Chondrocyte (in vitro differentiated cells): ENCODE measurements at regions not wholly inside any gene's neighbourhood (a gene's known extent, or its start where the extent isn't known, plus 50 kb on each side); places are given as distances from the start of the nearest gene placed in this dataset.
"Not testable (repeated sequence)": the region's sequence is repeated elsewhere in the genome, so short reads cannot be mapped to it uniquely, and the experiment has no call there.

ENCODE experiments used
- DNase-seq: peaks from one replicate; pipeline ENCODE4 v3.0.0; 2021; ENCODE audit warnings: mixed read lengths, low spot score
- H3K27ac Mint-ChIP-seq: one replicate; pipeline ENCODE4 v1.8.0; 2021; ENCODE audit warnings: mild to moderate bottlenecking, moderate library complexity, mixed read lengths; ENCODE audit not compliant: unreplicated experiment
- H3K27me3 Mint-ChIP-seq: 2 replicates; pipeline ENCODE4 v1.8.0; 2021; ENCODE audit warnings: low read depth, mixed read lengths
- H3K36me3 Mint-ChIP-seq: 2 replicates; pipeline ENCODE4 v1.8.0; 2021; ENCODE audit warnings: low read depth, mixed read lengths
- H3K4me1 Mint-ChIP-seq: 2 replicates; pipeline ENCODE4 v1.8.0; 2021; ENCODE audit warnings: low read depth, mild to moderate bottlenecking, mixed read lengths
- H3K4me3 Mint-ChIP-seq: one replicate; pipeline ENCODE4 v1.8.0; 2021; ENCODE audit warnings: mild to moderate bottlenecking, moderate library complexity, mixed read lengths; ENCODE audit not compliant: unreplicated experiment
- H3K9me3 Mint-ChIP-seq: 2 replicates; pipeline ENCODE4 v1.8.0; 2021; ENCODE audit warnings: low read depth, mixed read lengths
- CTCF ChIP-seq: fragments of 200-600 bp; sonication (generic); IDR thresholded peaks from 2 replicates; pipeline ENCODE4 v1.5.0; 2021; ENCODE audit warnings: antibody characterized with exemption, mild to moderate bottlenecking, moderate library complexity

- DNase-seq: no peak
- H3K9me3 Mint-ChIP-seq: peaks cover 7% of the 10 kb centered on the region
- peaks cover 4% of the 10 kb centered on the region for H3K4me1 Mint-ChIP-seq
- H3K27me3 Mint-ChIP-seq: no peaks in the 10 kb centered on the region
- no peak overlapping the region for H3K27ac Mint-ChIP-seq
- no peak for TF ChIP-seq CTCF
- no peak overlapping the region for H3K4me3 Mint-ChIP-seq
- H3K36me3 Mint-ChIP-seq: no peaks in the 10 kb centered on the region
Observed at GRCh38 chr10:33596422-33596821, 262.0 kb upstream of the NRP1 start.

GRCh38 chr10:33594475-33594874 is 260.0 kb upstream of the NRP1 start:
- H3K9me3 Mint-ChIP-seq: peaks cover 5% of the 10 kb centered on the region

GRCh38 chr10:33588974-33589600 is 254.6 kb upstream of the NRP1 start:
- H3K36me3 Mint-ChIP-seq: peaks cover 5% of the 10 kb centered on the region
- H3K9me3 Mint-ChIP-seq: peaks cover 9% of the 10 kb centered on the region
- H3K27ac Mint-ChIP-seq: no peak overlapping the region
- H3K4me1 Mint-ChIP-seq: no peaks in the 10 kb centered on the region
- DNase-seq: no peak
- TF ChIP-seq CTCF: no peak
- H3K4me3 Mint-ChIP-seq: no peak overlapping the region
- H3K27me3 Mint-ChIP-seq: no peaks in the 10 kb centered on the region

More at GRCh38 chr10:33594475-33594874, 260.0 kb upstream of the NRP1 start:
- Mint-ChIP-seq H3K4me3 (no peak overlapping the region), H3K4me1 (no peaks in the 10 kb centered on the region), H3K36me3 (no peaks in the 10 kb centered on the region), H3K27me3 (no peaks in the 10 kb centered on the region), H3K27ac (no peak overlapping the region)
- no peak for TF ChIP-seq CTCF
- DNase-seq: no peak

- DNase-seq, H3K36me3 Mint-ChIP-seq, H3K4me3 Mint-ChIP-seq, H3K9me3 Mint-ChIP-seq, H3K4me1 Mint-ChIP-seq, H3K27ac Mint-ChIP-seq, H3K27me3 Mint-ChIP-seq: not testable (repeated sequence)
Observed at GRCh38 chr10:33584596-33584995, 250.1 kb upstream of the NRP1 start.

- no peak for TF ChIP-seq CTCF
- Mint-ChIP-seq H3K36me3 (no peaks in the 10 kb centered on the region), H3K4me1 (no peaks in the 10 kb centered on the region), H3K4me3 (no peak overlapping the region), H3K27ac (no peak overlapping the region), H3K27me3 (no peaks in the 10 kb centered on the region), H3K9me3 (no peaks in the 10 kb centered on the region)
- no peak for DNase-seq
Observed at GRCh38 chr10:33579996-33580395, 245.5 kb upstream of the NRP1 start.

GRCh38 chr10:33573606-33574005 is 239.1 kb upstream of the NRP1 start:
- Mint-ChIP-seq H3K27me3 (no peaks in the 10 kb centered on the region), H3K4me3 (no peak overlapping the region), H3K36me3 (no peaks in the 10 kb centered on the region), H3K4me1 (no peaks in the 10 kb centered on the region), H3K27ac (no peak overlapping the region), H3K9me3 (no peaks in the 10 kb centered on the region)
- TF ChIP-seq CTCF: no peak
- DNase-seq: no peak
